Adipocyte (in vitro differentiated cells): ENCODE measurements at regions not wholly inside any gene's neighbourhood (a gene's known extent, or its start where the extent isn't known, plus 50 kb on each side); places are given as distances from the start of the nearest gene placed in this dataset.

Experiments used
- DNase-seq: peaks from one replicate; pipeline ENCODE4 v3.0.0-alpha.2; 2015; ENCODE audit warnings: low read depth
- H3K27me3 ChIP-seq: replicated peaks from 2 replicates; pipeline ENCODE4 v1.7.0; 2013; ENCODE audit warnings: mild to moderate bottlenecking, low read length, moderate library complexity; ENCODE audit not compliant: control insufficient read depth, insufficient read depth
- H3K36me3 ChIP-seq: 2 replicates; pipeline ENCODE4 v1.7.0; 2013; ENCODE audit warnings: low read length, mild to moderate bottlenecking, moderate library complexity; ENCODE audit not compliant: control insufficient read depth, insufficient read depth, severe bottlenecking
- H3K4me1 ChIP-seq: 2 replicates; pipeline ENCODE4 v1.7.0; 2013; ENCODE audit warnings: mild to moderate bottlenecking, low read length, moderate library complexity; ENCODE audit not compliant: control insufficient read depth, insufficient read depth
- H3K4me3 ChIP-seq: 2 replicates; pipeline ENCODE4 v1.7.0; 2013; ENCODE audit warnings: mild to moderate bottlenecking, low read length, moderate library complexity
- H3K9ac ChIP-seq: 2 replicates; pipeline ENCODE4 v1.7.0; 2013; ENCODE audit warnings: mild to moderate bottlenecking, low read length, moderate library complexity
- H3K9me3 ChIP-seq: 2 replicates; pipeline ENCODE4 v1.7.0; 2013; ENCODE audit warnings: mild to moderate bottlenecking, low read length, moderate library complexity; ENCODE audit not compliant: control insufficient read depth

DNA sequence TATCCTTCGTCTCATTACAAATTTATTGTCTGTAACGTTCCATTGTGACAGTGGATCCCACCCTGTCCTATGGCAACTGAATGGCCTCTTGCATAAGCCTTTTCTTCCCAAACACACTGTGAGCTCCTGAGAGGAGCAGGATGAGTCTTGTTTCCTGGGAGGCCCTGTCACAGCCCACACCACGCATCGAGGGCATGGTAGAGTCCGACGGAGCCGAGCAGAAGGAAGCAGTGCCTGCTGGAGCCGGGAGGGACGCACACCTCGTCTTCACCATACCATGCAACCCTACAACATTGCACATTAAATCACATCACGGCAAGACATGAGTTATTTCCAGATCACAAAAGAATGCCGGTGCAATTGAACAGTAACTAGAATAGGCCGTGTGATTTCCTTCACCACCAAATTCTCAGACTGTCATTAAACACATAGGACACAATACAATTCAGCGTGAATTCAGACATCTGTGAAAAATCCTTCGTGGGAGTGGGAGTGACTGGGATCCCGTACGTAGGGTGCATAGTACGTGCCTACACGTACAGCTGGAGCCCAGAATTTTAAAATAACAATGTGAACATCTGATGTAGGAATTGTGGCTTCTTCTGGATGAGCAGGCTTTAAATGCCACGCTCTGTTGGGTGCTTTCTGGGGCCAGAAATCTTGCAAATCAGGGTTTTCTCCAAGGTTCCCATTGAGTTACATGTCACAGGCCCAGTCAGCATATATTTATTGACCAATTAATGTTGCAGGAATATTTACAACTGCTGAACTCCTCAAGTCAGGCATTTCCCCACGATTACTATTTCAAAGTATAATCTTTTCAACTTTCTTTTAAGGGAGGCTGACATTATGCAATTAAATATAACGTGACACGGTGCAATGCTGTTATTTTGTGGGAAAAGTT, 201.8 kb downstream of the TTLL2 start:
- Histone ChIP-seq H3K4me3 (no peak overlapping the region), H3K9me3 (no peaks in the 10 kb centered on the region), H3K4me1 (no peaks in the 10 kb centered on the region), H3K9ac (no peak overlapping the region), H3K36me3 (no peaks in the 10 kb centered on the region), H3K27me3 (peaks cover 23% of the 10 kb centered on the region)
- DNase-seq: no peak

DNA sequence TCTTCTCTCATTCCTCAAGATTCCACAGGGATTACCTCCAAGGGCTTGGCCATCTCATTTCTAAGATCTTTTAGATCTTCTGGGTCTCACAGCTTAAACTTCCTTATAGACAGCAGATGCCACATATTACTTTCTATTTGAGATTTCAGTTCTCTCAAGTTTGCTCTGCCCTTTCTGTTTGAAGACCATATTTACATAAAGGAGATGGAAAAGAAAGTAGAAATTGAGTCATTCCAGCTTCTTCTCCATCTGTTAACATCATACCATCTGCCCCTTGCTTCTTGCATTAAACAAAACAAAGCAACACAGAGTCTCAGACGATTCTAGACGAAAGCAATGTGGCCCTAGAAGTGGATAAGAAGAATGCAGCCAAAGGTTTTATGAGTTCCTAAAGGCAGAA, 203.4 kb downstream of the TTLL2 start:
- H3K27me3 ChIP-seq: peaks cover 23% of the 10 kb centered on the region
- no peak overlapping the region for H3K9ac ChIP-seq
- no peak for DNase-seq
- H3K4me3 ChIP-seq: no peak overlapping the region
- H3K36me3 ChIP-seq: no peaks in the 10 kb centered on the region
- H3K4me1 ChIP-seq: no peaks in the 10 kb centered on the region
- no peaks in the 10 kb centered on the region for H3K9me3 ChIP-seq

DNA sequence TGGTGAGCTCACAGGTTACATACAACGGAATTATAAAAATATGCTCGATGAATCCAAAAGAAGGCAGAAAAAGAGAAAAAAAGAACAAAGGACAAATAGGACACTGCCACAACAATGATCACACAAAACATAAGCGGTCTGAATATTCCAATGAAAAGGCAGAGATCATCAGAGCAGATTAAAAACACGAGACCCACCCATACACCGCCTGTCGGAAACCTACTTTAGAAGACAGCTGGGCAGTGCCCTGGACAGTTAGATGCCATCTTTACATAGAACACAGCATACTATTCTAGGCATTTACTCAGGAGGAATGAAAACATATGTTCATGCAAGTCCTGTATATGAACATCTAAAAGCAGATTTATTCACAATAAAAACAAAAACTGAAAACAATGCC, 204.1 kb downstream of the TTLL2 start:
- H3K9ac ChIP-seq: no peak overlapping the region
- H3K27me3 ChIP-seq: peaks cover 23% of the 10 kb centered on the region
- no peaks in the 10 kb centered on the region for H3K4me1 ChIP-seq

DNA sequence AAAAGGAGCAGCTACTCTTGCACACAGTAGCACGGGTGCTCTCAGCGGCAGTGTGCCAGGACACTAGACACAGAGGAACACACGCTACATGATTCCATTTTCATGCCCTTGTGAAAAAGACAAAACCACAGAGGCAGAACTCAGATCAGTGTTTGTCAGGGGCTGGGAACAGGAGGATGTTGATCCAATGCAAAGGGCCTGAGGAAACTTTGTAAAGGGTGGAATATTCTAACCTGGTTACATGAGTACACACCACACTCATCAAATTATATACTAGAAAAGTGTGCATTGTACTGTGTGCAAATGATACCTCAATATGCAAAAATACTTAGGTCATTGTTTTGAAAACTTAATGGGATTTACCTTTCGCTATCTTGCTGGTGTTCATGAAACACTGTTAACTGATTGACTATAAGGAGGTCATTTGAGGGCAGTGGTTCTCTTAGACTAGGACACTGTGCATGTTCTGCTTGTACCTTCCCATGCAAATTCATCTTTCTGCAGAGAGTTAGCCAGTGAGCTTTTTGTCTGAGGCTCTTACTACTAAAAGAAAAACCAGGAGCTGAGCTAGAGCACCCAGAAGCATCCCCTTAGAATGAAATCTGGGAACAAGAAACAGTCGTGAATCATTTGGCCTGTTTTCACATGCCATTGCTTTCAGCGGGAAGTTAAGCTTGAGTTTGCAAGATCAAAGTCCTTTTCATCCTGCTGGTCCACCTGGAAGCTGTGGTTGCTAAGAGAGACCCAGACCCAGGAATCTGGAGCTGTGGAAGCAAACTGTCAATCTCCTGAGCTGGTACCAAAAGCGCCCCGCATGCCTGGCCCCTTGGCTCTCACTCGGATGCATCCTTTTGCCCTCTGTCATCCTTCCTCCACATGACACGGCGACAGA, 204.8 kb downstream of the TTLL2 start:
- H3K9me3 ChIP-seq: no peaks in the 10 kb centered on the region
- H3K36me3 ChIP-seq: no peaks in the 10 kb centered on the region
- no peak overlapping the region for H3K9ac ChIP-seq
- peaks cover 21% of the 10 kb centered on the region for H3K27me3 ChIP-seq
- H3K4me1 ChIP-seq: no peaks in the 10 kb centered on the region
- no peak overlapping the region for H3K4me3 ChIP-seq
- no peak for DNase-seq

More for the DNA sequence above, 204.1 kb downstream of the TTLL2 start:
- H3K4me3 ChIP-seq: no peak overlapping the region
- H3K36me3 ChIP-seq: no peaks in the 10 kb centered on the region
- H3K9me3 ChIP-seq: no peaks in the 10 kb centered on the region
- no peak for DNase-seq

DNA sequence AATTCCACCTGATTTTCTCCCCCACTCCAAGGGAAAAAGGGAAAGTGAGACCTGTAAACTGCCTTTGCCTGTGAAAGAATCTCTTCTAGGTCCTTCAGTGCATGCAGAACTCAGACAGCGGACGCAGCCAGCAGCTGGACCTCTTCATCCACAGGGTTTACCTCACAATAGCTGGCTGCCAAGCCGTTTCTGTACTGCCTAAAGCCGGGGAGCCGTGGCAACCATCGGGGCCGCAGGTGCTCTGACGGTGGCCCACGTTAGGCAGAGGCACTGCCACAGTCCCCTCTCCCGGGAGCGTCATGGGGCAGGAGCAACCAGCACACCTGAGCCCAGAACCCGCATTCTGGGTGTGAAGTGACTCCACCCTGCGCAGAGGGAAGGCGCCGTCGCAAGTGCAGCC, 206.1 kb downstream of the TTLL2 start:
- no peaks in the 10 kb centered on the region for H3K36me3 ChIP-seq
- no peak overlapping the region for H3K4me3 ChIP-seq
- H3K4me1 ChIP-seq: no peaks in the 10 kb centered on the region
- peaks cover 19% of the 10 kb centered on the region for H3K27me3 ChIP-seq
- no peak for DNase-seq
- no peaks in the 10 kb centered on the region for H3K9me3 ChIP-seq
- H3K9ac ChIP-seq: no peak overlapping the region

DNA sequence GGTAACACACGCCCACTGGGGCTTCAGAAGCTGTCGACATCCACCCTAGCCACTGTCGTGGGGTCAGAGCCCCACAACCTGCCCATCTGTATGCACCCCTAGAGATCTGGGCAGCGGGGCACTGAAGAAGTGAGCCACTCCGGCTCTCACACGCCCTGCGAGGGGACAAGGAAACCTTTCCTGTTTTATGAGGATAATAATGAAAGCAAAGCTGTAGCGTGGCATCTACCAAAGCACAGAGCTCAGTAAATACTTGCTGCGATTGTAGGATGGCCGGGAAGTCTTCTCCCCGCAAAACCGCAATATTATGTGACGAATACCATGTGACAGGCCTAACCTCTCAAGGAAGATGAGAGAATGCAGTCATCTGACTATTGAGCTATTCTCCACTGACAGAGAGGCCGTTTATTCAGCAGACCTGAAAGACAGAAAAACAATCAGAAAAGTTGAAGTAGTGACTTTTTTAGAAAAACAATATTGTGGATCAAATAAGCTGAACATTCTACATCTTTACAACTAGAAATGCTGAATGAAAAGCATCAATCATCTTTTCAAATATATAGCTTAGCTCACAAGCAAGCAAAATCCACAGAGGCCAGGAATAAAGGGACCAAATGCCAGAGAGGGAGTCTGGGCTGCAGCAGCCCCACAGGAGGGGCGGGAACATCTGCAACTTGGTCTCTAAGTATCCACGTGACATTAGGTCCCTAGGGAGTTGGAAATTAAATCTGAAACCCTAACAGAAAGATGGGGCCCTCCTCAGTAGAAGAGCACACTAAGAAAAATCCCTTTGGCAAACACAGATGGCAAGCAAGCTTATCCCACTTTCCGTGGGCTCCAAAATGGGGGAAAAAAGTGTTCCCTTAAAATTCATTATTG, 207.8 kb downstream of the TTLL2 start:
- Histone ChIP-seq H3K4me1 (no peaks in the 10 kb centered on the region), H3K9me3 (no peaks in the 10 kb centered on the region), H3K36me3 (no peaks in the 10 kb centered on the region), H3K4me3 (no peak overlapping the region), H3K9ac (no peak overlapping the region), H3K27me3 (peaks cover 19% of the 10 kb centered on the region)
- no peak for DNase-seq

DNA sequence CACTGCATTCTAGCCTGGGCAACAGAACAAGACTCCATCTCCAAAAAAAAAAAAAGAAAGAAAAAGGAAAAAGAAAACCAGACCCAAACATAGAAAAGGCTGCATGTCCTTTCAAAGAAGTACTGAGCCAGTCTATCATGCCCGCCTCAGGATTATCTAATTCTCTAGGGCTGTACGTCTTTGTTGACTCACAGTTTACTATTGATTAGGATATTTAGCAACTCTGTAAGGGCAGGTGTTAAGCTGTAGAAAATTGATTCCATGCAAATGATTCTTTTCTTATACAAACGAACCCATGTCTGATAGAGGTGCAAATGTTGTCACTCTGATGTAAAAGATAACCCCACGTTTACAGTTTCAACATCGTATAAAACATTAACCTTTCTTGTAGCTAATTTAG, 209.0 kb downstream of the TTLL2 start:
- DNase-seq: no peak
- Histone ChIP-seq H3K4me3 (no peak overlapping the region), H3K9ac (no peak overlapping the region), H3K4me1 (no peaks in the 10 kb centered on the region), H3K9me3 (no peaks in the 10 kb centered on the region), H3K36me3 (no peaks in the 10 kb centered on the region), H3K27me3 (peaks cover 16% of the 10 kb centered on the region)

DNA sequence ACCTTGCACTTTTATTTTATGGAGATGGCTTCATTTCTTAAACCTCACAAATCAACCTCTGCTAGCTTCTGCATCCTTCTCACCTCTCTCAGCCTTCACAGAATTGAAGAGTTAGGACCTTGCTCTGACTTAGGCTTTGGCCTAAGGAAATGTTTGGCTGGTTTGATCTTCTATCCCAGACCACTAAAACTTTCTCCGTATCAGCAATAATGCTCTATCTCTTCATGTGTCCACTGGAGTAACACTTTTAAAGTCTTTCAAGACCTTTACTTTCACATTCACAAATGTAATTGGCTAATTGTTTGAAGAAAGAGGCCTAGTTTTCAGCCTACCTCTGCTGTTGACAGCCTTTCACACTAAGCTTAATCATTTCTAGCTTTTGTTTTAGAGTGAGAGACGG, 212.9 kb downstream of the TTLL2 start:
- Histone ChIP-seq H3K9ac (no peak overlapping the region), H3K9me3 (peaks cover 9% of the 10 kb centered on the region), H3K4me3 (no peak overlapping the region), H3K27me3 (no peaks in the 10 kb centered on the region), H3K4me1 (no peaks in the 10 kb centered on the region), H3K36me3 (no peaks in the 10 kb centered on the region)
- DNase-seq: no peak

DNA sequence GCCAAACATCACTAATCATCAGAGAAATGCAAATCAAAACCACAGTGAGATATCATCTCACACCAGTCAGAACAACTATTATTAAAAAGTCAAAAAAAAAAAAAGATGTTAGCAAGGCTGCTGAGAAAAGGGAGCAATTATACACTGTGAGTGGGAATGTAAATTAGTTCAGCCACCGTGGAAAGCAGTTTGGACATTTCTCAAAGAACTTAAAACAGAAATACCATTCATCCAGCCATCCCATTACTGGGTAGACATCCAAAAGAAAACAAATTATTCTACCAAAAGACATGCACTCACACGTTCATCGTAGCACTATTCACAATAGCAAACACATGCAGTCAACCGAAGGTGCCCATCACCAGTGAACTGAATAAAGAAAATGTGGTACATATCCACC, 213.9 kb downstream of the TTLL2 start:
- Histone ChIP-seq H3K9ac (no peak overlapping the region), H3K4me1 (peaks cover 3% of the 10 kb centered on the region), H3K4me3 (no peak overlapping the region), H3K36me3 (no peaks in the 10 kb centered on the region), H3K27me3 (no peaks in the 10 kb centered on the region), H3K9me3 (peaks cover 9% of the 10 kb centered on the region)
- DNase-seq: no peak

DNA sequence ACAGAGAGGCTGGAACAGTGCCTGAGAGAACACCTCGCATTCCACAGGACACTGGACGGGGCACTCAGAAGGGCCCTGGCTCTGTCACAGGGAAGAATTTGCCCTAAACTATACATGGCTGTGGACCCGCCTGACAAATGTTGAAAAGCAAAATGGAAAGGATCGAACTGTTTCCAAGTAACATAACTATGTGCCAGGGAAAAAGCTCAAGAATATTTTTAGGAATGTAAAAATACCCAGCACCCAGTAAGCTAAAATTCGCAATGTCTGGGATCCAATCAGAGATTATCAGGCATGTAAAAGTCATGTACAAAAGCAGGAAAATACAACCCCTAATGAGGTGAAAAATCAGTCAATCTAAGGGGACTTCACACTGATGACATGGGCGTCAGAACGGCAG, 215.9 kb downstream of the TTLL2 start:
- DNase-seq: no peak
- Histone ChIP-seq H3K36me3 (no peaks in the 10 kb centered on the region), H3K4me3 (no peak overlapping the region), H3K9me3 (peaks cover 9% of the 10 kb centered on the region), H3K4me1 (peaks cover 6% of the 10 kb centered on the region), H3K9ac (no peak overlapping the region), H3K27me3 (no peaks in the 10 kb centered on the region)

DNA sequence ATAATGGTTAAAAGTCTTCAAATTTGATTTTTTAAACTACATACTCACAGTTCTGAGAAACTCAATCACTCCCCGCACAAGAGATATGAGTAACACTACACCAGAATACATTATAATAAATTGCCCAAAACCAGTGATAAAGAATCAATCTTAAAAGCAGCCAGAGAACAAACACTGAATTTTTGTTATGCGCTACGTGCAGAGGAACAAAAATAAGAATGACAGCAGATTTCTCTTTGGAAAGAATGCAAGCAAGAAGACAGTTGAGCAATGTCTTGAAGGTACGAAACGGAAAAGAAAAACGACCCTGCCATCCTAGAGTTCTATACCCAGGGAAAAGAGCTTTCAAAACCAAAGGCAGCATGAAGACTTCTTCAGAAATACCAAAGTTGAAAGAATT, 216.7 kb downstream of the TTLL2 start:
- Histone ChIP-seq H3K27me3 (no peaks in the 10 kb centered on the region), H3K9ac (no peak overlapping the region), H3K9me3 (peaks cover 9% of the 10 kb centered on the region), H3K4me1 (peaks cover 6% of the 10 kb centered on the region), H3K4me3 (no peak overlapping the region), H3K36me3 (no peaks in the 10 kb centered on the region)
- no peak for DNase-seq
